ENCODE measurements at regions not wholly inside any gene's neighbourhood (a gene's known extent, or its start where the extent isn't known, plus 50 kb on each side); places are given as distances from the start of the nearest gene placed in this dataset.

DNA sequence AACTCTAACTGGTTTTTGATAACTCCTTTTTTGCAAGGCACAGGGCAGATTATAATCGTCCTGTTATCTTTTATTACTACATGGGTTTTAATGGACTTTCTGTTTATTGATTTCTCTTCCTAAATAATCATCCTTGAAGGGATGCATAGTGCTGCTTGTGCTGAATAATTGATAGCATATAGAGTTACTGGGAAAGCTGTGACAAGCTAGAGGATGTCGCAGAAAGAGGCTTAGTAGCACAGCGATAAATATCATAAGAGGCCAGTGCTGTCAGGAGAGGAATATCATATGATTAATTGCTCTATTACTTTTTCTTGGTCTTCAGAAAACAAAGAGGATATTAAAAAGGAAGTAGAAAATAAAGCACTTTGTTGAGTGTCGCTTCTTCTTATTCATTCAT is 1007.1 kb upstream of the ACO1 start:
- TF ChIP-seq GABPA (IDR thresholded peaks at IDR 0.05; ENCODE audit: low read depth) (no peak), SRF (IDR thresholded peaks at IDR 0.05; ENCODE audit: low read depth in 2 of 2, low read length in 2 of 2) (no peak), POLR2A (IDR thresholded peaks at IDR 0.05; ENCODE audit: low read depth, low read length) (no peak), EGR1 (IDR thresholded peaks at IDR 0.05; ENCODE audit: borderline replicate concordance in 1 of 2, low read depth in 2 of 2, low read length in 2 of 2) (no peak), SMAD5 (IDR thresholded peaks at IDR 0.05; ENCODE audit: low read depth) (no peak), MTA2 (IDR thresholded peaks at IDR 0.05; ENCODE audit: low read depth) (no peak), SIX5 (IDR thresholded peaks at IDR 0.05; ENCODE audit: low read depth, low read length, severe bottlenecking) (no peak), TCF7 (IDR thresholded peaks at IDR 0.05; ENCODE audit: borderline replicate concordance) (no peak)
- TF ChIP-seq, protein P1, sequence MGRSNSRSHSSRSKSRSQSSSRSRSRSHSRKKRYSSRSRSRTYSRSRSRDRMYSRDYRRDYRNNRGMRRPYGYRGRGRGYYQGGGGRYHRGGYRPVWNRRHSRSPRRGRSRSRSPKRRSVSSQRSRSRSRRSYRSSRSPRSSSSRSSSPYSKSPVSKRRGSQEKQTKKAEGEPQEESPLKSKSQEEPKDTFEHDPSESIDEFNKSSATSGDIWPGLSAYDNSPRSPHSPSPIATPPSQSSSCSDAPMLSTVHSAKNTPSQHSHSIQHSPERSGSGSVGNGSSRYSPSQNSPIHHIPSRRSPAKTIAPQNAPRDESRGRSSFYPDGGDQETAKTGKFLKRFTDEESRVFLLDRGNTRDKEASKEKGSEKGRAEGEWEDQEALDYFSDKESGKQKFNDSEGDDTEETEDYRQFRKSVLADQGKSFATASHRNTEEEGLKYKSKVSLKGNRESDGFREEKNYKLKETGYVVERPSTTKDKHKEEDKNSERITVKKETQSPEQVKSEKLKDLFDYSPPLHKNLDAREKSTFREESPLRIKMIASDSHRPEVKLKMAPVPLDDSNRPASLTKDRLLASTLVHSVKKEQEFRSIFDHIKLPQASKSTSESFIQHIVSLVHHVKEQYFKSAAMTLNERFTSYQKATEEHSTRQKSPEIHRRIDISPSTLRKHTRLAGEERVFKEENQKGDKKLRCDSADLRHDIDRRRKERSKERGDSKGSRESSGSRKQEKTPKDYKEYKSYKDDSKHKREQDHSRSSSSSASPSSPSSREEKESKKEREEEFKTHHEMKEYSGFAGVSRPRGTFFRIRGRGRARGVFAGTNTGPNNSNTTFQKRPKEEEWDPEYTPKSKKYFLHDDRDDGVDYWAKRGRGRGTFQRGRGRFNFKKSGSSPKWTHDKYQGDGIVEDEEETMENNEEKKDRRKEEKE (IDR thresholded peaks at IDR 0.05): no peak
- TF ChIP-seq, protein P2, sequence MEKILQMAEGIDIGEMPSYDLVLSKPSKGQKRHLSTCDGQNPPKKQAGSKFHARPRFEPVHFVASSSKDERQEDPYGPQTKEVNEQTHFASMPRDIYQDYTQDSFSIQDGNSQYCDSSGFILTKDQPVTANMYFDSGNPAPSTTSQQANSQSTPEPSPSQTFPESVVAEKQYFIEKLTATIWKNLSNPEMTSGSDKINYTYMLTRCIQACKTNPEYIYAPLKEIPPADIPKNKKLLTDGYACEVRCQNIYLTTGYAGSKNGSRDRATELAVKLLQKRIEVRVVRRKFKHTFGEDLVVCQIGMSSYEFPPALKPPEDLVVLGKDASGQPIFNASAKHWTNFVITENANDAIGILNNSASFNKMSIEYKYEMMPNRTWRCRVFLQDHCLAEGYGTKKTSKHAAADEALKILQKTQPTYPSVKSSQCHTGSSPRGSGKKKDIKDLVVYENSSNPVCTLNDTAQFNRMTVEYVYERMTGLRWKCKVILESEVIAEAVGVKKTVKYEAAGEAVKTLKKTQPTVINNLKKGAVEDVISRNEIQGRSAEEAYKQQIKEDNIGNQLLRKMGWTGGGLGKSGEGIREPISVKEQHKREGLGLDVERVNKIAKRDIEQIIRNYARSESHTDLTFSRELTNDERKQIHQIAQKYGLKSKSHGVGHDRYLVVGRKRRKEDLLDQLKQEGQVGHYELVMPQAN (conservative IDR thresholded peaks at IDR 0.05): no peak
- TF ChIP-seq, protein P3, sequence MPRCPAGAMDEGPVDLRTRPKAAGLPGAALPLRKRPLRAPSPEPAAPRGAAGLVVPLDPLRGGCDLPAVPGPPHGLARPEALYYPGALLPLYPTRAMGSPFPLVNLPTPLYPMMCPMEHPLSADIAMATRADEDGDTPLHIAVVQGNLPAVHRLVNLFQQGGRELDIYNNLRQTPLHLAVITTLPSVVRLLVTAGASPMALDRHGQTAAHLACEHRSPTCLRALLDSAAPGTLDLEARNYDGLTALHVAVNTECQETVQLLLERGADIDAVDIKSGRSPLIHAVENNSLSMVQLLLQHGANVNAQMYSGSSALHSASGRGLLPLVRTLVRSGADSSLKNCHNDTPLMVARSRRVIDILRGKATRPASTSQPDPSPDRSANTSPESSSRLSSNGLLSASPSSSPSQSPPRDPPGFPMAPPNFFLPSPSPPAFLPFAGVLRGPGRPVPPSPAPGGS (IDR thresholded peaks at IDR 0.05; ENCODE audit: borderline replicate concordance, insufficient read depth, low read depth, low read length, poor library complexity, severe bottlenecking): no peak
- TF ChIP-seq, protein P4, sequence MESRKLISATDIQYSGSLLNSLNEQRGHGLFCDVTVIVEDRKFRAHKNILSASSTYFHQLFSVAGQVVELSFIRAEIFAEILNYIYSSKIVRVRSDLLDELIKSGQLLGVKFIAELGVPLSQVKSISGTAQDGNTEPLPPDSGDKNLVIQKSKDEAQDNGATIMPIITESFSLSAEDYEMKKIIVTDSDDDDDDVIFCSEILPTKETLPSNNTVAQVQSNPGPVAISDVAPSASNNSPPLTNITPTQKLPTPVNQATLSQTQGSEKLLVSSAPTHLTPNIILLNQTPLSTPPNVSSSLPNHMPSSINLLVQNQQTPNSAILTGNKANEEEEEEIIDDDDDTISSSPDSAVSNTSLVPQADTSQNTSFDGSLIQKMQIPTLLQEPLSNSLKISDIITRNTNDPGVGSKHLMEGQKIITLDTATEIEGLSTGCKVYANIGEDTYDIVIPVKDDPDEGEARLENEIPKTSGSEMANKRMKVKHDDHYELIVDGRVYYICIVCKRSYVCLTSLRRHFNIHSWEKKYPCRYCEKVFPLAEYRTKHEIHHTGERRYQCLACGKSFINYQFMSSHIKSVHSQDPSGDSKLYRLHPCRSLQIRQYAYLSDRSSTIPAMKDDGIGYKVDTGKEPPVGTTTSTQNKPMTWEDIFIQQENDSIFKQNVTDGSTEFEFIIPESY (IDR thresholded peaks at IDR 0.05): no peak
- SMC1A ChIA-PET (ENCODE audit: uncharacterized antibody, unreplicated experiment): interaction anchor here (0.7 to 1.3 kb wide), 2 partner anchors 8 to 9 kb away, joined by 3 read pairs; no protein-coding TSS in a partner anchor
- H3K27ac ChIP-seq (ENCODE audit: control insufficient read depth, insufficient read depth): no peak overlapping the region
- FAIRE-seq (no peak), ATAC-seq (no peak), DNase-seq (ENCODE audit: low read depth, low spot score) (no peak)
- H3K27me3 ChIP-seq (replicated peaks in 1 of 2; ENCODE audit: control insufficient read depth in 2 of 2, insufficient read depth in 2 of 2, low read length in 1 of 2): no peaks in the 10 kb centered on the region
- no peaks in the 10 kb centered on the region for H3K4me1 ChIP-seq (ENCODE audit: control insufficient read depth, insufficient read depth, low read length)
- H3K9me3 ChIP-seq (replicated peaks; ENCODE audit: control insufficient read depth, insufficient read depth, low read length): no peaks in the 10 kb centered on the region
- RAD21 ChIA-PET (ENCODE audit: unreplicated experiment): no interaction called here
- no peak overlapping the region for H2AFZ ChIP-seq (ENCODE audit: control insufficient read depth, low read depth, low read length)
- H3K9ac ChIP-seq (ENCODE audit: control insufficient read depth, insufficient read depth, low read length): no peak overlapping the region
- in situ Hi-C loops (cut with MboI): no loop called here
- H3K79me2 ChIP-seq (ENCODE audit: control insufficient read depth, insufficient read depth, low read length): no peaks in the 10 kb centered on the region
- no peak overlapping the region for H3K4me3 ChIP-seq
- 52% methylated on average over 4 of the region's 4 CpGs for WGBS (ENCODE audit: insufficient coverage, insufficient replicate concordance, low lambda C conversion rate, missing lambda C conversion rate)
- POLR2A ChIA-PET: no interaction called here
- no peak overlapping the region for H3K4me2 ChIP-seq (ENCODE audit: control insufficient read depth, insufficient read depth)
- H4K20me1 ChIP-seq (ENCODE audit: control insufficient read depth, insufficient read depth): no peaks in the 10 kb centered on the region
- H3K36me3 ChIP-seq (ENCODE audit: control insufficient read depth in 2 of 2, insufficient read depth in 2 of 2, low read length in 1 of 2): no peaks in the 10 kb centered on the region
- CTCF ChIA-PET: no interaction called here
- BruUV-seq (replicated peaks): no TSS peak
- intact Hi-C loops (cut with micrococcal nuclease; ENCODE audit: unreplicated experiment): no loop called here
